ENCODE measurements at regions not wholly inside any gene's neighbourhood (a gene's known extent, or its start where the extent isn't known, plus 50 kb on each side); places are given as distances from the start of the nearest gene placed in this dataset.

DNA sequence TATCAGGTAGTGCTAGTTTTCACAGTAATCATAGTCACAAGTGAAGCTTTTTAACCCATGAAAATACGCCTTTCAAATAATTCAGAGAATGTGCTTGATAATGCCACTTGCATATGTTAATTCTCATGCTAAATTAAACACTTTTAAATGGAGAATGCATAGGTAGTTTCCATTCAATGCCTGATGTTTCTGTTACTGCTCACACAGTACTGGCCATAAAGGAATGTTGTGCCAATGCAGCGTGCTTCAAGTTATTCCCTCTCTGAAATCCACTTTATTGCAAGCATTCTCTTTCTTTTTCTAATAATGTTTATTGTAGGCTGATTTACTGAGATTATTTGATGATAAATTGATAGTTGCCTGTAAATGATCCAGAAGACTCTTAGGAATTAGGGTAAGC, 513.0 kb upstream of the KLF12 start:
- TF ChIP-seq, protein P1, sequence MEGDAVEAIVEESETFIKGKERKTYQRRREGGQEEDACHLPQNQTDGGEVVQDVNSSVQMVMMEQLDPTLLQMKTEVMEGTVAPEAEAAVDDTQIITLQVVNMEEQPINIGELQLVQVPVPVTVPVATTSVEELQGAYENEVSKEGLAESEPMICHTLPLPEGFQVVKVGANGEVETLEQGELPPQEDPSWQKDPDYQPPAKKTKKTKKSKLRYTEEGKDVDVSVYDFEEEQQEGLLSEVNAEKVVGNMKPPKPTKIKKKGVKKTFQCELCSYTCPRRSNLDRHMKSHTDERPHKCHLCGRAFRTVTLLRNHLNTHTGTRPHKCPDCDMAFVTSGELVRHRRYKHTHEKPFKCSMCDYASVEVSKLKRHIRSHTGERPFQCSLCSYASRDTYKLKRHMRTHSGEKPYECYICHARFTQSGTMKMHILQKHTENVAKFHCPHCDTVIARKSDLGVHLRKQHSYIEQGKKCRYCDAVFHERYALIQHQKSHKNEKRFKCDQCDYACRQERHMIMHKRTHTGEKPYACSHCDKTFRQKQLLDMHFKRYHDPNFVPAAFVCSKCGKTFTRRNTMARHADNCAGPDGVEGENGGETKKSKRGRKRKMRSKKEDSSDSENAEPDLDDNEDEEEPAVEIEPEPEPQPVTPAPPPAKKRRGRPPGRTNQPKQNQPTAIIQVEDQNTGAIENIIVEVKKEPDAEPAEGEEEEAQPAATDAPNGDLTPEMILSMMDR (IDR thresholded peaks at IDR 0.05 in 4 of 5, conservative IDR thresholded peaks at IDR 0.05 in 1 of 5), result no peak
- no peak for TF ChIP-seq POLR2A (IDR thresholded peaks at IDR 0.05)

All from gastrocnemius medialis (tissue), 4 donors.